22Rv1 (cell line): ENCODE measurements at regions not wholly inside any gene's neighbourhood (a gene's known extent, or its start where the extent isn't known, plus 50 kb on each side); places are given as distances from the start of the nearest gene placed in this dataset.
A peak's percentile ranks its signal among the peaks of the same experiment; 100 is the strongest.

Experiments
- H3K27ac ChIP-seq: fragments of 450-650 bp; 2 replicates; pipeline ENCODE4 v1.5.1; 2017
- CTCF ChIP-seq: fragments of 450-650 bp; IDR thresholded peaks from 2 replicates; pipeline ENCODE4 v1.5.1; 2017; ENCODE audit warnings: mild to moderate bottlenecking
- ZFX ChIP-seq: fragments of 450-650 bp; IDR thresholded peaks from 2 replicates; pipeline ENCODE4 v1.6.1; 2017; ENCODE audit warnings: antibody characterized with exemption, borderline replicate concordance

GRCh38 chr10:130301021-130301892, 165.1 kb downstream of the GLRX3 start:
- H3K27ac ChIP-seq = peak overlapping the region; percentile 82

GRCh38 chr10:130326954-130327353, 190.8 kb downstream of the GLRX3 start:
- no peak overlapping the region for H3K27ac ChIP-seq
- TF ChIP-seq ZFX (no peak), CTCF (no peak)

More at GRCh38 chr10:130301021-130301892, 165.1 kb downstream of the GLRX3 start:
- TF ChIP-seq ZFX (no peak), CTCF (no peak)

GRCh38 chr10:130329792-130330191, 193.6 kb downstream of the GLRX3 start:
- TF ChIP-seq CTCF (no peak), ZFX (no peak)
- H3K27ac ChIP-seq = no peak overlapping the region

GRCh38 chr10:130333185-130333584, 197.0 kb downstream of the GLRX3 start:
- H3K27ac ChIP-seq = no peak overlapping the region
- TF ChIP-seq ZFX (no peak), CTCF (peak; percentile 12; the same call in 1 of the 2 replicates)

GRCh38 chr10:130335336-130335735, 199.1 kb downstream of the GLRX3 start:
- no peak for TF ChIP-seq ZFX
- TF ChIP-seq CTCF = no peak
- H3K27ac ChIP-seq = no peak overlapping the region

- no peak overlapping the region for H3K27ac ChIP-seq
- peak; percentile 10; the same call in 1 of the 2 replicates for TF ChIP-seq CTCF
- TF ChIP-seq ZFX = no peak
Observed at GRCh38 chr10:130336617-130337304, 200.6 kb downstream of the GLRX3 start.

- no peak overlapping the region for H3K27ac ChIP-seq
- TF ChIP-seq CTCF (no peak), ZFX (no peak)
Observed at GRCh38 chr10:130337305-130337640, 201.1 kb downstream of the GLRX3 start.
